ENCODE measurements at regions not wholly inside any gene's neighbourhood (a gene's known extent, or its start where the extent isn't known, plus 50 kb on each side); places are given as distances from the start of the nearest gene placed in this dataset.

- TF ChIP-seq CTCF (IDR thresholded peaks at IDR 0.05; ENCODE audit: insufficient read depth, low read length, poor library complexity, severe bottlenecking) (no peak), EZH2phosphoT487 (conservative IDR thresholded peaks at IDR 0.05; ENCODE audit: low read length) (no peak)
These were observed 651.0 kb upstream of the PLXNA2 start for GRCh38 chr1:208895181-208895580.

All from SU-DHL-6 (cell line).